AG04450 (cell line): ENCODE measurements at regions not wholly inside any gene's neighbourhood (a gene's known extent, or its start where the extent isn't known, plus 50 kb on each side); places are given as distances from the start of the nearest gene placed in this dataset.

Experiments used
- CTCF ChIA-PET: fragments of 300-600, 350-600 bp; formaldehyde crosslinking; extraction: SDS; loops from one replicate; lab custom pipeline; 2022; ENCODE audit warnings: antibody characterized with exemption, inconsistent platforms; lab: Charles Lee
- POLR2A ChIA-PET: fragments of 350-600 bp; formaldehyde crosslinking; extraction: SDS; loops from one replicate; lab custom pipeline; 2021; ENCODE audit warnings: antibody characterized with exemption, inconsistent platforms; lab: Yijun Ruan, JAX
- DNase-seq: peaks from one replicate; pipeline ENCODE4 v3.0.0-alpha.2; 2011; ENCODE audit warnings: low read depth, low spot score
- H3K27ac ChIP-seq: one replicate; pipeline ENCODE4 v1.5.1; 2012; ENCODE audit warnings: low read depth, low read length, control low read depth
- H3K27me3 ChIP-seq: one replicate; pipeline ENCODE4 v1.6.0; 2012; ENCODE audit warnings: low read length; ENCODE audit not compliant: control insufficient read depth, insufficient read depth
- H3K4me3 ChIP-seq: 2 replicates; pipeline ENCODE4 v1.5.1; 2011; ENCODE audit warnings: mild to moderate bottlenecking, low read depth, low read length, control low read depth
- H3K9me3 ChIP-seq: 2 replicates; pipeline ENCODE4 v1.5.1; 2012; ENCODE audit warnings: low read length; ENCODE audit not compliant: control insufficient read depth, insufficient read depth
- CTCF ChIP-seq: IDR thresholded peaks from 2 replicates; pipeline ENCODE4 v1.5.1; 2011; ENCODE audit warnings: low read depth, low read length, control low read depth, inconsistent platforms

GRCh38 chr10:117442521-117442920 is 67.3 kb upstream of the PDZD8 start:
- H3K27ac ChIP-seq: peak overlapping the region; percentile 21
- DNase-seq: no peak
- CTCF ChIA-PET: interaction anchor here (1.0 to 1.9 kb wide), 20 partner anchors 9 to 799 kb away, joined by 3 to 21 read pairs (median 6); no protein-coding TSS in a partner anchor
- H3K27me3 ChIP-seq: no peaks in the 10 kb centered on the region
- no peak overlapping the region for H3K4me3 ChIP-seq
- H3K9me3 ChIP-seq: no peaks in the 10 kb centered on the region; the same call in 1 of the 2 replicates
- POLR2A ChIA-PET: no interaction called here
- TF ChIP-seq CTCF: no peak

DNA sequence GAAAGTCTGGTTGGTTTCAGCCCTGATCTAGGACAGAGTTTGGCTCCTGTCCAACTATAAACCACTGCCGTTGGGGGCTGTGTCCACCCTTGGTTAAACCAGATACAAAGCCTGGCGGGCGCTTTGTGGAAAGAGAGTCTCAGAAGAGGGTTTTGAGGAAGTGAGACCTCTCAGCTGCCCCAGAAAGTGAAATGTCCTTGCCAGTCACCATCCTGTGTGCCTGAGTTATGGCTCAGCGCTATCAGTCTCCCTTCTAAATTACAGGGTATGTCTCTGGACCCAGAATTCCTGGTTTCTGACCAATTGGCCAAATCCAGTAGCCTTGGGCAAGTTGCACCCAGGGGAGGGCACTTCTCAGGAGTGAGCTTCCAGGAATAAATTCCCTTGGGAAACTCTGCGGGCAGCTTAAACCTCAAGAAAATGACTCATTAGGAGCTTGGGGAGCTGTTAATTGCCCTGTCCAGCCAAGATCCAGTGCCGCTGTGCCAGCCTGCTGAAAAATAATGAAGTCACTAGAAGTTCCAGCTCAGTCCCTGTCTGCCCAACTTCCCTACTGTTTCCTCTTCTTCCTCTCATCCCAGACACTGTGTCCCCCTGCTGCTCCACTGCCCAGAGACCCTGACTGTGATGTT is 66.7 kb upstream of the PDZD8 start:
- Histone ChIP-seq H3K4me3 (no peak overlapping the region), H3K27ac (no peak overlapping the region), H3K27me3 (no peaks in the 10 kb centered on the region), H3K9me3 (no peaks in the 10 kb centered on the region; the same call in 1 of the 2 replicates)
- ChIA-PET CTCF (interaction anchor here (1.0 to 1.9 kb wide), 17 partner anchors 8 to 799 kb away, joined by 3 to 21 read pairs (median 7); no protein-coding TSS in a partner anchor), POLR2A (no interaction called here)
- no peak for TF ChIP-seq CTCF
- DNase-seq: no peak

DNA sequence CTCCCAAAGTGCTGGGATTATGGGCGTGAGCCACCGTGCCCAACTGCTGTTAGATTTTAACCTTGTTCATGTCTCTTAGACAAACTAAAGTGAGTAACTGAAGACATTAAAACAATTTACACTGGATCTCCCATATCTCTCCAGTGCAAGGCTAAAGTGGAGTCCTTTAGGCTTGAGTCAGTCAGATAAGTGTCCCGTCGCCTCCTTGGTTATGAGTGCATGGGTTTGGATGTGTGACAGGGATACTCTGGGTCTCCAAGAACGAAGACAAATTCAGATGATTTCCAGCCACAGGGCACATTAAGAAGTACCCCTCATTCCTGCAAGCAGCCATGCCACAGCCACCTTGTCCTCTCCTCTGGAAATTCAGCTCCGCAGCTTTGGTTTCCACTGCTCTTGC is 66.1 kb upstream of the PDZD8 start:
- TF ChIP-seq CTCF: no peak
- H3K4me3 ChIP-seq: no peak overlapping the region
- no peaks in the 10 kb centered on the region; the same call in 1 of the 2 replicates for H3K9me3 ChIP-seq
- ChIA-PET POLR2A (no interaction called here), CTCF (interaction anchor here (1.9 kb wide), 2 partner anchors 121 to 800 kb away, joined by 7 to 20 read pairs; no protein-coding TSS in a partner anchor)
- no peak overlapping the region for H3K27ac ChIP-seq
- DNase-seq: no peak
- no peaks in the 10 kb centered on the region for H3K27me3 ChIP-seq

- no peak overlapping the region for H3K4me3 ChIP-seq
- DNase-seq: no peak
- no peak overlapping the region for H3K27ac ChIP-seq
- no peak for TF ChIP-seq CTCF
- POLR2A ChIA-PET: no interaction called here
- CTCF ChIA-PET: no interaction called here
- H3K27me3 ChIP-seq: no peaks in the 10 kb centered on the region
- H3K9me3 ChIP-seq: no peaks in the 10 kb centered on the region; the same call in 1 of the 2 replicates
These were observed 64.1 kb upstream of the PDZD8 start for GRCh38 chr10:117439243-117439912.

GRCh38 chr10:117432866-117433265 is 57.6 kb upstream of the PDZD8 start:
- no peak for DNase-seq
- H3K9me3 ChIP-seq: no peaks in the 10 kb centered on the region
- H3K27me3 ChIP-seq: no peaks in the 10 kb centered on the region
- H3K27ac ChIP-seq: no peak overlapping the region
- ChIA-PET CTCF (interaction anchor here (2.4 kb wide), 1 partner anchor 10 kb away, joined by 9 read pairs; no protein-coding TSS in a partner anchor), POLR2A (no interaction called here)
- no peak overlapping the region for H3K4me3 ChIP-seq
- TF ChIP-seq CTCF: no peak
